HL-60 (cell line): ENCODE measurements at regions not wholly inside any gene's neighbourhood (a gene's known extent, or its start where the extent isn't known, plus 50 kb on each side); places are given as distances from the start of the nearest gene placed in this dataset.

ENCODE experiments used
- CTCF ChIP-seq: IDR thresholded peaks from one replicate; pipeline ENCODE4 v1.5.1; 2011; ENCODE audit warnings: low read length, control low read depth, inconsistent platforms; ENCODE audit not compliant: insufficient read depth
- GABPA ChIP-seq: IDR thresholded peaks from 2 replicates; pipeline ENCODE4 v1.6.1; 2012; ENCODE audit warnings: low read depth
- POLR2AphosphoS5 ChIP-seq: IDR thresholded peaks from 2 replicates; pipeline ENCODE4 v1.6.1; 2012; ENCODE audit warnings: low read depth

GRCh38 chr3:177688152-177688551 is 490.9 kb upstream of the TBL1XR1 start:
- TF ChIP-seq CTCF, result no peak
- TF ChIP-seq GABPA, result no peak
- no peak for TF ChIP-seq POLR2AphosphoS5
